ENCODE measurements at regions not wholly inside any gene's neighbourhood (a gene's known extent, or its start where the extent isn't known, plus 50 kb on each side); places are given as distances from the start of the nearest gene placed in this dataset.

GRCh38 chr2:60148716-60149115 is 404.7 kb downstream of the BCL11A start:
- TF ChIP-seq CTCF (IDR thresholded peaks at IDR 0.05; ENCODE audit: low read length) (no peak), EZH2 (IDR thresholded peaks at IDR 0.05; ENCODE audit: borderline replicate concordance, low read length) (no peak)

All from OCI-LY1 (cell line).